ENCODE measurements at regions not wholly inside any gene's neighbourhood (a gene's known extent, or its start where the extent isn't known, plus 50 kb on each side); places are given as distances from the start of the nearest gene placed in this dataset.
"Not testable (repeated sequence)": the region's sequence is repeated elsewhere in the genome, so short reads cannot be mapped to it uniquely, and the experiment has no call there.

DNA sequence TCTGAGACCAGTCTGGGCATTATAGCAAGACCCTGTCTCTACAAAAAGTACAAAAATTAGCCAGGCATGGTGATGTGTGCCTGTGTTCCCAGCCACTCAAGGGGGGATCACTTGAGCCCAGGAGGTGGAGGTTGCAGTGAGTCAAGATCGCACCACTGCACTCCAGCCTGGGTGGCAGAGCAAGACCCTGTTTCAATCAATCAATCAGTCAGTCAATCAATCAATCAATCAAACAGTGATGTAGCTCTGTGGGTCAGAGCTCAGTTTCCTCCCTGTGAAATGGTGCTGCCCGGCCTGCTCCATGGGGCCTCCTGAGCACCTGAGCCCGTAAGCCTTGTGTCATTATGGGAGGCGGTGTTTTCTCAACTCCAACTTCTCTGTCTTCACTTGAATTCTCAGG lies 167.1 kb upstream of the CIBAR2 start:
- no peak for DNase-seq

DNA sequence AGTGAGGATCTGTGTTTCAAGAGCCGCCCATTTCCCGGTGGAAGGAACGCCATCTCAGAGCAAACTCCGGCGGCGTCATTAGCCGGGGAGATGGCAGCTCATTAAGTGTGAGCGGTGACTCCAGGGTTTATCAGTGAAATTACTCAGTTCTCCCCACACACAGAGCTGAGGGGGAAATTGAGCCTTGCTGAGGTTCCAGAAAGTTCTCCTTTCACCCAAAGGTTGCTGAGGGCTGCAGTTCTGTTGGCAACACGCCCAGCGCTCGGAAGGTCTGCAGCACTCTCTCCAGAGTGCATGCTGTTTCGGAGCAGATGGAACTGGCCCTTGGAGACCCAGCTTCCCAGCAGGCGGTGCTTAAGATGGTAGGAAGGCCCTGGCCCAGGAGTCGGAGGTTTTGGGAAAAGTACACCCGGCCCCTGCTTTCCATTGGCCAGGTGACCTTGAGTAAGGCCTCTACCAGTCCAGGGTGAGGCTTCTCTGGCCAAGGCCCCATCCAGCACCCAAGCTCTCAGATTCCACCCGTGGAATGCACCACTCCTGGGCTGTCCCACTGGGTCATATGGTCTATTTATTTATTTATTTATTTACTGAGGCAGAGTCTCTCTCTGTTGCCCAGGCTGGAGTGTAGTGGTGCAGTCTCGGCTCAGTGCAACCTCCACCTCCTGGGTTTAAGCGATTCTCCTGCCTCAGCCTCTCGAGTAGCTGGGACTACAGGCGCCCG lies 167.7 kb upstream of the CIBAR2 start:
- DNase-seq = no peak

GRCh38 chr16:85281181-85281580 lies 168.9 kb upstream of the CIBAR2 start:
- no peak for DNase-seq

DNA sequence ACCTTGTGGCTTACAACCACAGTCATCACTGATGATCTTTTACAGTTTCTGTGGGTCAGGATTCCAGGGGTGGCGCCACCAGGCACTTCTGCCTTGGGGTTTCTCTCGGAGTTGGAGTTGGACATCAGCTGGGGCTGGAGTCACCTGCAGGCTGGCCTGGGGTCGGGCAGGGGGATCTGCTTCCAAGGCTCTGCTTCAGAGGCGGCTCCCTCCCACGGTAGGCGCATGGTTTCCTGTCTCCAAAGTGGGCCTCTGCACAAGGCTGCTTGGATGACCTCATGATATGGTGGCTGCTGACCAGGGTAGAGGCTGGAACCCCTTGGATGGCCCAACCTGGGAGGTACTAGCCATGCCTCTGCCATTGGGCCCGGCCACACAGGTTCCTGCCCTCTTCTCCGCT lies 170.6 kb upstream of the CIBAR2 start:
- no peak for DNase-seq

GRCh38 chr16:85283305-85284050 lies 171.2 kb upstream of the CIBAR2 start:
- DNase-seq = no peak

- no peak for DNase-seq
Observed at GRCh38 chr16:85284141-85284817, 172.0 kb upstream of the CIBAR2 start.

DNA sequence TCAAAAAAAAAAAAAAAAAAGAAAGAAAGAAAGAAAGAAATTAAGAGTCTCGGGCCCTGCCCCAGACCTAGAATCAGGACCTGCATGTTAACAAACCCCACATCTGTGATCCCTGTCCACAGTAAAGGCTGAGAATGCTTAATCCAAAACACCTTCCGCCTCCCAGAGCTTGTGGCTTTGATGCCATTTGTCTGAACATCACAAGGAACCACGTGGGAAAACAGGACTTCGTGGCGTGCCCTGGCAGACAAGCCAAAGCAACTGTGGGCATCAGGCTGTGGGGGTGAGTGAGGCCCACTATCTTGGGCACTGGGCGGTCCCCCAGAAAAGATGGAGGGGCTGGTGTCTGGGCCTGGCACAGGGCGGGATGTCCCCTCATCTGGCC lies 173.4 kb upstream of the CIBAR2 start:
- DNase-seq = no peak

- no peak for DNase-seq
Observed at GRCh38 chr16:85286066-85286831, 174.0 kb upstream of the CIBAR2 start.

DNA sequence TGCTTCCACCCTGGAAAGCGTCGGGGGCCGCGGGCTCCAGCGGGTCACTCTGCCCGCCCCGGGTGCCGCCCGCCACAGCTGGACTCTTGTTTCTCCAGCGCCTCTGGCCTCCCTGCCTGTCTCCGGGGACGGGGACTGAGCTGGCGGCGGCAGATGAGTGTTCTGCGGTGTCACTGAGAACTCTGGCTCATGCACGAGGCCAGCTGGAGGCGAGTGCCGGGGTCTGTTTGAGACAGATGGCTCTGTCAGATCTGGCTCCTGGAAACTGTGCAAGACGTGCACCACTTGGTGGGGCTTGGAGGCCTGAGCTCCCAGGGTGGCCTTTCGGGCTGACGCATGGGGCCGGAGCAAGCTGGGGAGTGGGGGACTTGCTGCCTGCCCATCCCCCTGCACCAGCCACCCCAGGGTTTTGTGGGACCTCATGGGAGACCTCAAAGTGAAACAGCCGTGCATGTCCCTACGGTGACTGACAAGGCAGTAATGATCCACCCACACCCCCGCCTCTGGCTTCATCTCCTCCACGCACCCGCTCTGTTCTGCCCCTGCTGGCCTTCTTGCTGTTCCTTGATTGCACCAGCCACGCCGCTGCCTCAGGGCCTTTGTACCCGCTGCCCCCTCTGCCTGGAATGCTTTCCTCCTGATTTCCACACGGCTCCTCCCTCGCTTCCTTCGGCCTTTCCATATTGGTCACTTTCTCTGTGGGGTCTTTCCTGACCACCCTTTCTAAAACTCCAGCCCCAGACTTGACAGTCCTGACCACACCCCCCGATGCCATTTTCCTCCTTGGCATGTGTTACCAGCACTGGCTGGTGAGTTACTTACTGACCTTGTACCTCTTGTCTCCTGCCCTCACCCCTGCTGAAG lies 174.9 kb upstream of the CIBAR2 start:
- peak; percentile 86 for DNase-seq

- not testable (repeated sequence) for DNase-seq
Observed at GRCh38 chr16:85287815-85288109, 175.5 kb upstream of the CIBAR2 start.

DNA sequence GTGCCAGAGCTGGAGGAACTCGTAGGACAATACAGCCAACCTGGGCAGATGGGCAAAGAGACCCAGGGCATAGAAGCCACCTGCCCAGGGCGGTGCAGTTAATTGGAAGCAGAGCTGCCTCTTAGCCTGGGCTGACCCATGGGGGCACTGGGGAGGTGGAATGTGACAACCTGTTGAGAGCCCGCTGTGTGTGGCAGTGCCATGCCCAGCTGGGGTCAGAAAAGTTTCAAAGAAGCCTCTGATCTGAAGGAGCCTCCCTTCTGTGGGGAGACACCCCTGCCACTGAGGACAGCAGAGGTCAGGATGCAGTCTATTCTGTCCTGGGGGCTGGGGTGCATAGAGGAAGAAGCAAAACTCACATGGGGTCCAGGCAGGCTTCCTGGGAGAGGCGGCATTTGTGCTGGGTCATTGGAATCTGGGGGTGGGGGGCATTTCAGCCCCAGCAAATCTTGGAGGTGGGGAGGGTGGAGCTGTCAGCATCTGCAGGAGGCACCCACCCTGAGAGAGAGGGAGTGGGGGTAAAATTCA lies 176.1 kb upstream of the CIBAR2 start:
- no peak for DNase-seq

- no peak for DNase-seq
Observed at GRCh38 chr16:85288869-85289660, 176.8 kb upstream of the CIBAR2 start.

DNA sequence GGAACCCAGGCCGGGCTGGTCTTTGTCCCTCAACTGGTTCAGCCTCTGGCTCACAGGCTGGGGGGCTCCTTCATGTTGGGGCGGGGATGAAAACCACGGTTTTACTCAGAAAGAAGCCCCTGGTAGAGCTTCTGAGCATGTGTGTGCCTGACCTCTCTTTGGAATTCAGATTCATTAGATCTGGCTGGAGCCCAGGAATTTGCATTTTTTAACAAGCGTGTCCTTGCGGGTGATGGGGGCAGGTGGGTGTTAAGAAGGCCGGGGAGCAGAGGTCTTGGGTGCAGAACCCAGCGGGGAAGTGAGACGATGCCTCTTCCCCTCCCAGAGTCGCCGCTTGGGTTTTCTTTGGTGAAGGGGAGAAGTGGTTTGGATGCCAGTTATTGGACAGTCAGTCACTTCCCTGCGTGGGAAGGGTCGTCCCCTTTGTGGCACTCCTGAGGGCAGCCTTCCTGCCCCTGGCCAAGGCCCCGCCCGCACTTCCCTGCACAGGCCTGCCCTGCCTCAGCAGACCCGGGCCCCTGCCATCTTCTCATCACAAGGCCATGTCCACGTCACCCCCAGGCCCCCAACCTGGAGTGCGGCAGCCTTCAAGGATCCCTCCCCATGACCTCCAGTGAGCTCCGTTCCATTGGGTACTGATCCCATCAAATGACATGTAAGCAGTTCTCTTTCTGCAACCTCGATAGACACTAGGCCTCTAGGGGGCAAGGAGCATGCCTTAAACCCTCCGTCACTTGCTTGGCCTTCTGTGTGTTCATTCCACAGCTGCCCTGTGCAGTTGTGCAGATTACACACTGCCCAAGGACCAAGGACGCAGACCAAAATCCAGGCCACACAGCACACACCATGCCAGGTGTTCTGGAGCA lies 177.7 kb upstream of the CIBAR2 start:
- DNase-seq = no peak

GRCh38 chr16:85290626-85291301 lies 178.5 kb upstream of the CIBAR2 start:
- DNase-seq = no peak

DNA sequence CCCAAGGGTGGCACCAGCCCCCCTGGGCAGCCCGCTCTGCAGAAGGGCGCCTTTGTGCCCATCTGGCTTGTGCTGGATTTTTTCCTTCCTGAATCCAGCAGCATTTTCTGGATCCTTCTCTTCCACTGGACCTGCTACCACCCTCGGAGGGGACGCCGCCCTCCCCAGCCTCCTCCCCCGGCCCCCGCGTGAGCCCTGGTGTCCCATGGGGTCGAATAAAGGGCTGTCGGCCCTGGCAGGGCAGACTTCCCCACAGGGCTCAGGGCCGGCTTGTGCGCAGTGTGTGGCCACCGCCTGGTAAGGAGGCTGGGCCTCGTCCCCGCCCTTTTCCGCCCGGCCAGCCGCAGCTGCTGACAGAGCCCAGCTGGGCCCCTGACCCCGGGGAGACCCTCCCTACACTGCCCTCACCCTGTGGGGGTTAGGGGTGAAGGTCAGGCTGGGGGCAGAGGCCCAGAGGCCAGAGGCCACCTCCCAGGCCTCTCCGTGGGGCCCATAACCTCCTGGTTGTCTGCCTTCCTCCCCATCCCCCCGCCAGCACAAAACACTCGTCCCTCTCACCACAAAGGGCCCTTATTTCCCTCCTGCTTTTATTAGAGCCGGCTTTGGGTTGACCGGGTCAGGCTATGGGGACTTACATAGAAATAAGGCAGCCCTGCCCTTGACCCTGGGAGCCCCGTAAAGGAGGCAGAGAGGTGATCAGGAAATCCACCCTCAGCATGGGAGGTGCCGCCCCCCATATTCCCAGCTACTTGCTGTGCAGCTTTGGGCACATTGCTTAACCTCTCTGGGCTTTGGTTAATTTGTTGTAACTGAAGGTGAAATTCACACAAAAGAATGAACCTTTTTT lies 179.3 kb upstream of the CIBAR2 start:
- no peak for DNase-seq

GRCh38 chr16:85293458-85293857 lies 181.2 kb upstream of the CIBAR2 start:
- DNase-seq = no peak

DNA sequence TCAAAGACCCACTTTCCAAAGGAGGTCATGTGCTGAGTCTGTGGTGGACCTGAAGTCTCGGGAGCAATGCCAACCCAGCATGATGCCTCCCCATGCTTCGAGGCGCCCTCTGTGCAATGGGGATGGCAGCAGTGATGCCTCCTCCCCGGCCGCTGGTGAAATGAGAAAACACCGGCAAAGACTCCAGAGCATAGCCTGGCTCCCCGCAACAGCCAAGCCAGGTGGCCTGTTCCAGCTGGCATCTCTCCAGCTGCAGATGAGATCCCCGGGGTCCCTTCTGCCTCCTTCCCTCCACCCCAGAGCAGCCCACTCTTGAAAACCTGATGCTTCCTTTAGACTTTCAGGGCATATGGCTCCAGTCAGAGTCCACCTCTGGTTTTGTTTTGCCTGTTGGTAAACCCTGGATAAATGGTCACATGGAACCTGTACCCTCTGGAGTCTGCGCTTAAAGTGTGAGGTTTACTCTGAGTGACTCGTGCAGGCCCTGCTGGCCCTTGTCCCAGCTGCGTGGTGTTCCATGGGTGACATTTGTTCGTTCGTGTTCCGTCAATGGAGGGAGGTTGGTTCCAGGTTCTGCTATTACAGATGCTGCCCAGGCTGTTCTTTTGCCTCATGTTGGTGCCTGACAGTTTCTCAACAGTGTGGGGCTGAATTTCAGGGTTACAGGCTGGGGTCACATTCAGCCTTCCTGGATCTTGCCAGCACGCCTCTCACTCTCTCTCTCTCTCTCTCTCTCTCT lies 181.8 kb upstream of the CIBAR2 start:
- peak; percentile 65 for DNase-seq
